Heart left ventricle (tissue), 16 donors: ENCODE measurements at regions not wholly inside any gene's neighbourhood (a gene's known extent, or its start where the extent isn't known, plus 50 kb on each side); places are given as distances from the start of the nearest gene placed in this dataset.

Experiments used
- ATAC-seq, 4 donors: fragments of 200-7000 bp; cut with Tn5 transposase; one replicate each; pipeline ENCODE4 v1.9.1; 2020 to 2022; ENCODE audit warnings: moderate library complexity in 4 of 4, mild to moderate bottlenecking in 3 of 4, moderate number of reproducible peaks in 1 of 4
- DNase-seq, 5 donors: peaks; one replicate each; pipeline ENCODE4 v3.0.0-alpha.2; 2020
- H3K27ac ChIP-seq, 12 donors: fragments of 200-600 bp; sonication (generic) in 4 of 12; one replicate each; pipeline versions ENCODE4 v1.5.0 to v1.8.0; 2016 to 2022; ENCODE audit warnings: mild to moderate bottlenecking in 2 of 12
- H3K27me3 ChIP-seq, 9 donors: fragments of 200-600 bp; sonication (generic) in 2 of 9; one replicate each; pipeline versions ENCODE4 v1.5.1 to v1.8.0; 2016 to 2022; ENCODE audit warnings: mild to moderate bottlenecking in 3 of 9
- H3K36me3 ChIP-seq, 9 donors: fragments of 200-600 bp; sonication (generic) in 2 of 9; one replicate each; pipeline versions ENCODE4 v1.5.0 to v1.8.0; 2018 to 2022; ENCODE audit warnings: mild to moderate bottlenecking in 2 of 9
- H3K4me1 ChIP-seq, 12 donors: fragments of 200-600 bp; sonication (generic) in 4 of 12; one replicate each; pipeline versions ENCODE4 v1.5.0 to v1.8.0; 2016 to 2022; ENCODE audit warnings: mild to moderate bottlenecking in 3 of 12
- H3K4me3 ChIP-seq, 12 donors: fragments of 200-600 bp; sonication (generic) in 4 of 12; one replicate each; pipeline versions ENCODE4 v1.5.0 to v1.8.0; 2017 to 2022; ENCODE audit warnings: mild to moderate bottlenecking in 9 of 12, moderate library complexity in 4 of 12
- H3K9me3 ChIP-seq, 12 donors: fragments of 200-600 bp; sonication (generic) in 4 of 12; one replicate each; pipeline versions ENCODE4 v1.5.0 to v1.8.0; 2016 to 2022; ENCODE audit warnings: mild to moderate bottlenecking in 1 of 12
- CTCF ChIP-seq, 12 donors: fragments of 200-600 bp; sonication (generic) in 4 of 12; IDR thresholded peaks; one replicate each; pipeline versions ENCODE4 v1.5.0 to v1.8.0; 2018 to 2022; ENCODE audit warnings: antibody characterized with exemption in 12 of 12, mild to moderate bottlenecking in 5 of 12
- POLR2A ChIP-seq, 2 donors: fragments of 450-650 bp; IDR thresholded peaks; one replicate each; pipeline ENCODE4 v1.6.1; 2017; ENCODE audit warnings: antibody characterized with exemption in 2 of 2, mild to moderate bottlenecking in 2 of 2, moderate library complexity in 2 of 2
- WGBS, 4 donors: extraction: QIAGEN DNeasy Blood & Tissue Kit in 2 of 4; methylation state at CpG; one replicate each; pipeline versions ENCODE4 v1.1.5 to v1.1.7; 2013 to 2018; 5-methylcytosine and 5-hydroxymethylcytosine counted together
- intact Hi-C, 10 donors: fragments of 100-400 bp; cut with DNase I; formaldehyde crosslinking; loops; one replicate each; pipeline versions ENCODE4 v1.11.1 to v1.14.2; 2022
- donor health status: ischemic (EF 13 %, LVEDD 7.1; RV severe dilation, severe dysfunction).
- donor health status: healthy with polysubstance abuse.
- donor health status: DM: no; HTN: yes; CAD: no.
- donor health status: DM: no; HTN: no; CAD: no.
- donor health status: ischemic (EF 25% LVEDD 6.9; RV normal size, moderate dysfunction).
- donor health status: ischemic (EF 25% LVEDD 5.7; RV mildly dilated, moderate dysfunction).
- donor health status: healthy.
- donor health status: DM: yes; HTN: yes; CAD: no.
- donor health status: ischemic (EF 35%, LVEDD 5.7; RV mildly dilated, moderate dysfunction).
- donor health status: nonischemic (EF 11% LVEDD 7.7; RV severe dilation, severe dysfunction).
- donor health status: DM: yes; HTN: yes; CAD: no.
- donor health status: PGD.
- donor health status: ischemic (EF 29% LVEDD 5.4; RV normal size, mild dysfunction).
- donor health status: nonischemic (EF 23%, LVEDD 6.1; RV moderate dilation, normal function).

GRCh38 chr2:220000080-220000479 lies 372.6 kb downstream of the SLC4A3 start:
- Histone ChIP-seq H3K9me3 (no peaks in the 10 kb centered on the region), H3K4me1 (peaks cover 0 to 3% (median 0%) of the 10 kb centered on the region in 12 donors), H3K4me3 (no peak overlapping the region), H3K27me3 (no peaks in the 10 kb centered on the region), H3K27ac (no peak overlapping the region), H3K36me3 (no peaks in the 10 kb centered on the region)
- 82 to 90% (median 86%) methylated on average over 3 of the region's 3 CpGs for WGBS, 4 donors
- intact Hi-C loops: no loop called here
- TF ChIP-seq POLR2A (IDR thresholded peaks at IDR 0.05): no peak
- TF ChIP-seq CTCF (IDR thresholded peaks at IDR 0.05): no peak
- DNase-seq (no peak), ATAC-seq (no peak)

GRCh38 chr2:220000586-220000985 lies 373.2 kb downstream of the SLC4A3 start:
- intact Hi-C loops: no loop called here
- Histone ChIP-seq H3K4me1 (peaks cover 0 to 3% (median 0%) of the 10 kb centered on the region in 12 donors), H3K9me3 (no peaks in the 10 kb centered on the region), H3K27ac (no peak overlapping the region), H3K36me3 (no peaks in the 10 kb centered on the region), H3K27me3 (no peaks in the 10 kb centered on the region), H3K4me3 (no peak overlapping the region)
- DNase-seq (no peak), ATAC-seq (no peak)
- TF ChIP-seq CTCF (IDR thresholded peaks at IDR 0.05) (no peak), POLR2A (IDR thresholded peaks at IDR 0.05) (no peak)
- WGBS, 4 donors: 76 to 93% (median 90%) methylated on average over 4 of the region's 4 CpGs

GRCh38 chr2:220001751-220002150 lies 374.3 kb downstream of the SLC4A3 start:
- H3K9me3 ChIP-seq: no peaks in the 10 kb centered on the region
- no peaks in the 10 kb centered on the region for H3K27me3 ChIP-seq
- H3K27ac ChIP-seq: no peak overlapping the region
- TF ChIP-seq POLR2A (IDR thresholded peaks at IDR 0.05) (no peak), CTCF (IDR thresholded peaks at IDR 0.05) (no peak)
- intact Hi-C loops: no loop called here
- DNase-seq (no peak), ATAC-seq (no peak)
- H3K4me3 ChIP-seq: no peak overlapping the region
- peaks cover 0 to 7% (median 0%) of the 10 kb centered on the region in 12 donors for H3K4me1 ChIP-seq
- 59 to 84% (median 73%) methylated on average over 3 of the region's 3 CpGs for WGBS, 4 donors
- no peaks in the 10 kb centered on the region for H3K36me3 ChIP-seq

- Histone ChIP-seq H3K27ac (no peak overlapping the region), H3K27me3 (no peaks in the 10 kb centered on the region), H3K4me1 (peaks cover 0 to 7% (median 0%) of the 10 kb centered on the region in 12 donors), H3K4me3 (no peak overlapping the region), H3K36me3 (no peaks in the 10 kb centered on the region), H3K9me3 (no peaks in the 10 kb centered on the region)
- ATAC-seq (no peak), DNase-seq (no peak)
- intact Hi-C loops: no loop called here
- TF ChIP-seq POLR2A (IDR thresholded peaks at IDR 0.05): no peak
- TF ChIP-seq CTCF (IDR thresholded peaks at IDR 0.05): no peak
- 71 to 81% (median 76%) methylated on average over 4 of the region's 4 CpGs for WGBS, 4 donors
Observed at GRCh38 chr2:220002251-220002650, 374.8 kb downstream of the SLC4A3 start.
